BLaER1 treated with 17β-estradiol and CSF1 and Interleukin-3, amounts not matched to agents 10 nM and 100 nM (cell line): ENCODE measurements at regions not wholly inside any gene's neighbourhood (a gene's known extent, or its start where the extent isn't known, plus 50 kb on each side); places are given as distances from the start of the nearest gene placed in this dataset.

Experiments used
- H3K27ac ChIP-seq, 11 experiments: shearing (Covaris generic); formaldehyde crosslinking; 2 replicates each; pipeline ENCODE4 v1.8.1; 2022
- H3K27me3 ChIP-seq, 11 experiments: shearing (Covaris generic); formaldehyde crosslinking; 2 replicates each; pipeline ENCODE4 v1.8.1; 2022
- H3K36me3 ChIP-seq, 11 experiments: shearing (Covaris generic); formaldehyde crosslinking; 2 replicates each; pipeline ENCODE4 v1.8.1; 2022
- H3K4me1 ChIP-seq, 10 experiments: shearing (Covaris generic); formaldehyde crosslinking; 2 replicates each; pipeline ENCODE4 v1.8.1; 2022
- H3K4me2 ChIP-seq, 11 experiments: shearing (Covaris generic); formaldehyde crosslinking; 2 replicates each; pipeline ENCODE4 v1.8.1; 2022
- H3K4me3 ChIP-seq, 10 experiments: shearing (Covaris generic); formaldehyde crosslinking; 2 replicates each; pipeline ENCODE4 v1.8.1; 2022
- H3K9ac ChIP-seq, 11 experiments: shearing (Covaris generic); formaldehyde crosslinking; 2 replicates each; pipeline ENCODE4 v1.8.1; 2022
- H3K9me3 ChIP-seq, 11 experiments: shearing (Covaris generic); formaldehyde crosslinking; replicated peaks in 1 of 11; 2 replicates each; pipeline ENCODE4 v1.8.1; 2022
- H4K20me1 ChIP-seq, 11 experiments: shearing (Covaris generic); formaldehyde crosslinking; 2 replicates each; pipeline ENCODE4 v1.8.1; 2022
- Cebpa-rat ChIP-seq, 11 experiments: shearing (Covaris generic); IDR thresholded peaks; 2 replicates each; pipeline ENCODE4 v1.8.1; 2022

GRCh38 chr6:137816133-137816579 is 50.9 kb upstream of the TNFAIP3 start:
- Histone ChIP-seq H3K27ac (peak overlapping the region in 10 of 11 experiments; percentile 16 to 82 (median 50); a peak in 16 of 22 replicates), H3K4me1 (peaks cover 61 to 75% (median 65%) of the 10 kb centered on the region in 10 experiments), H3K9me3 (no peaks in the 10 kb centered on the region), H3K4me2 (peak overlapping the region; percentile 61 to 91 (median 81)), H3K9ac (peak overlapping the region in 7 of 11 experiments; percentile 7 to 63 (median 37); a peak in 11 of 22 replicates), H3K4me3 (peak overlapping the region in 1 of 10 experiments; percentile 17; a peak in 4 of 20 replicates), H3K36me3 (no peaks in the 10 kb centered on the region), H4K20me1 (no peaks in the 10 kb centered on the region), H3K27me3 (no peaks in the 10 kb centered on the region)
- TF ChIP-seq Cebpa-rat (IDR thresholded peaks at IDR 0.05): no peak

GRCh38 chr6:137816688-137817618 is 50.1 kb upstream of the TNFAIP3 start:
- no peak overlapping the region for H3K4me3 ChIP-seq
- TF ChIP-seq Cebpa-rat (IDR thresholded peaks at IDR 0.05): no peak
- H3K9ac ChIP-seq: peak overlapping the region in 5 of 11 experiments; percentile 1 to 63 (median 37); a peak in 7 of 22 replicates
- H3K9me3 ChIP-seq: no peaks in the 10 kb centered on the region
- no peaks in the 10 kb centered on the region for H3K36me3 ChIP-seq
- H3K4me1 ChIP-seq: peaks cover 61 to 73% (median 65%) of the 10 kb centered on the region in 10 experiments
- no peaks in the 10 kb centered on the region for H3K27me3 ChIP-seq
- H3K27ac ChIP-seq: peak overlapping the region in 9 of 11 experiments; percentile 16 to 82 (median 66); a peak in 14 of 22 replicates
- H3K4me2 ChIP-seq: peak overlapping the region; percentile 61 to 91 (median 81)
- H4K20me1 ChIP-seq: no peaks in the 10 kb centered on the region
